CD1c-positive myeloid dendritic cell (primary cell): ENCODE measurements at regions not wholly inside any gene's neighbourhood (a gene's known extent, or its start where the extent isn't known, plus 50 kb on each side); places are given as distances from the start of the nearest gene placed in this dataset.
A peak's percentile ranks its signal among the peaks of the same experiment; 100 is the strongest.
"Not testable (repeated sequence)": the region's sequence is repeated elsewhere in the genome, so short reads cannot be mapped to it uniquely, and the experiment has no call there.

Experiments used
- DNase-seq: peaks from one replicate; pipeline ENCODE4 v3.0.0-alpha.2; 2016; ENCODE audit errors: extremely low spot score

GRCh38 chr16:29355339-29356059 lies 51.0 kb downstream of the NPIPB11 start:
- DNase-seq, result not testable (repeated sequence)

DNA sequence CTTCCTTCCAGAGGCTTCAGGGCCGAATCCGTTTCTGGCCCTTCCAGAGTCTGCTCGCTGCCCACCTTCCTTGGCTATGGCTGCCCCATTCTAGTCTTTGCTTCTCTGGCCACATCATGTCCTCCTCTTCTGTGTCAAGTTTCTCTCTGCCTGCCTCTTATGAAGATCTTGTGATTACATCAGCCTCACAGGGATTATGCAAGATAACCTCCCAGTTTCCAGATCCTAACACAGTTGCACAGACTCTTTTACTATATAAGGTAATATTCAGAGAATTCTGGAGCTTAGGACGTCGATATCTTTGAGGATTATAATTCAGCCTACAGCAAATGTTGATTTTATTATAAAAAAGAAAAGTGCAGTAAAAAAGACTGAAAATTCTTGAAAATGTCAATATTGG lies 52.1 kb downstream of the NPIPB11 start:
- peak; percentile 0 for DNase-seq

- DNase-seq, result not testable (repeated sequence)
Observed at GRCh38 chr16:29352617-29352999, 53.9 kb downstream of the NPIPB11 start.

DNA sequence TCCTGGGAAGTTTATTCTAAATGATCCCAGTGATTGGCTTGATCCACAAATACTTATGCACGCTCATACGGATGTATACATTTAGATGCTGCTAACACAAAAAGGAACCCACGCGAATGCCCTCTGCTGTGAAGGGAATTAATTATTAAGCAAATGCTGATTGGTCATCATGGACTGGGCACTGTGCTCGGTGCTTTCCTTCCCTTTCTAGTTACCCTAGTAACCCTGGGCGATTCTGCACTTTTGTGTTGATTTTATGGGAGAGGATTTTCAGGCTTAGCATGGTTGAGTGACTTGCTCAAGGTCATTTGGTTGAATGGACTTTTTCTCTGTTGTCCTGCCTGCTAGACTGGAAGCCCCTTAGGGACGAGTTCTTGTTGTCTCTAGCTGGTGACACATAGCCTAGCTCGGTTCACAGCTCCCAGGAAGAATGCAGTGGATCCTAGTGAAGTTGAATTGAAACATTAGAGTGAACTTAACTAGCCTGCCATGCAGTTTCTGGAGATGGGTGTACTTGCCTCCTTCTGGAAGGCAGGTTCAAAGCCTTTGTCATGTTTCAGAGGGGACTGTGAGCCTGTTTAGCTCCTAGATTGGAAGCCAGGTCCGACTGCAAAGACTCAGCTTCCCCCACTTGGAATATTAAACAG lies 54.4 kb downstream of the NPIPB11 start:
- peak; percentile 26 for DNase-seq

DNA sequence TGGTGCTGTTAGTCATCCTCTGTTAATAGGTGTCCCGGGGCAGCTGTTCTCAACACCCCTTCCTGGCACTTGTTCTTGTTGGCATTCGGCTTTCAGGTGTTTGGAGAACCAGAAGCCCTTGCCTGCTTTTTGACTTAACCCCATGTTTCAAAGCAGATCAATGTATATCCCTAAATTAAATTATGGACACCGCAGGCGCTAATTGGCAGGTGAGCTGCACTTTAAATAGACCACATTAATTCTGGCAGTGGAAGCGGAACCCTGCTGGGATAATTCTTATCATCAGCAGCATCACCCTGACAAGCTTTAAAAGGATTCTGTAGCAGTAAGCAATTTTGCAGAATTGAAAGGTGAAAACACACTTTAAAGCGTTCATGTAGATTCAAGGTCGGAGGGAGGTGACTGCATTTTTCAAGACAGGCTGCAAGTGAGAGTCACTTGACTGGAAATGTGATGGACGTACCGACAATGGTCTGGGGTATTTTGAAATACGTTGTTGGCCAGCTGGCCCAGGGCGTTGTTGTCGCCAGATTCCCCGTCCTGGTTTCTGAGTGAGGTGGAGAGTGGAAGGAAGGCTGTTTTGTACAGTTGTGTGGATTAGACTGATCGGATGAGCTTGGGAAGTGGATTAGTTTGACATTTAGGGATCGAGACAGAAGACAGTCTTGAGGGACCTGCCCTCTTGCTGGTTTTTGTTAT lies 55.1 kb downstream of the NPIPB11 start:
- not testable (repeated sequence) for DNase-seq

GRCh38 chr16:29349966-29350365 lies 56.5 kb downstream of the NPIPB11 start:
- DNase-seq, result peak; percentile 16

- DNase-seq, result not testable (repeated sequence)
Observed at GRCh38 chr16:29348748-29349147, 57.8 kb downstream of the NPIPB11 start.

- not testable (repeated sequence) for DNase-seq
Observed at GRCh38 chr16:29348123-29348690, 58.3 kb downstream of the NPIPB11 start.

GRCh38 chr16:29346796-29347580 lies 59.5 kb downstream of the NPIPB11 start:
- peak; percentile 74 for DNase-seq

GRCh38 chr16:29346203-29346602 lies 60.3 kb downstream of the NPIPB11 start:
- DNase-seq, result not testable (repeated sequence)

- not testable (repeated sequence) for DNase-seq
Observed at GRCh38 chr16:29342937-29343336, 63.6 kb downstream of the NPIPB11 start.

- DNase-seq, result not testable (repeated sequence)
Observed at GRCh38 chr16:29340779-29341438, 65.6 kb downstream of the NPIPB11 start.

GRCh38 chr16:29340235-29340634 lies 66.3 kb downstream of the NPIPB11 start:
- not testable (repeated sequence) for DNase-seq

DNA sequence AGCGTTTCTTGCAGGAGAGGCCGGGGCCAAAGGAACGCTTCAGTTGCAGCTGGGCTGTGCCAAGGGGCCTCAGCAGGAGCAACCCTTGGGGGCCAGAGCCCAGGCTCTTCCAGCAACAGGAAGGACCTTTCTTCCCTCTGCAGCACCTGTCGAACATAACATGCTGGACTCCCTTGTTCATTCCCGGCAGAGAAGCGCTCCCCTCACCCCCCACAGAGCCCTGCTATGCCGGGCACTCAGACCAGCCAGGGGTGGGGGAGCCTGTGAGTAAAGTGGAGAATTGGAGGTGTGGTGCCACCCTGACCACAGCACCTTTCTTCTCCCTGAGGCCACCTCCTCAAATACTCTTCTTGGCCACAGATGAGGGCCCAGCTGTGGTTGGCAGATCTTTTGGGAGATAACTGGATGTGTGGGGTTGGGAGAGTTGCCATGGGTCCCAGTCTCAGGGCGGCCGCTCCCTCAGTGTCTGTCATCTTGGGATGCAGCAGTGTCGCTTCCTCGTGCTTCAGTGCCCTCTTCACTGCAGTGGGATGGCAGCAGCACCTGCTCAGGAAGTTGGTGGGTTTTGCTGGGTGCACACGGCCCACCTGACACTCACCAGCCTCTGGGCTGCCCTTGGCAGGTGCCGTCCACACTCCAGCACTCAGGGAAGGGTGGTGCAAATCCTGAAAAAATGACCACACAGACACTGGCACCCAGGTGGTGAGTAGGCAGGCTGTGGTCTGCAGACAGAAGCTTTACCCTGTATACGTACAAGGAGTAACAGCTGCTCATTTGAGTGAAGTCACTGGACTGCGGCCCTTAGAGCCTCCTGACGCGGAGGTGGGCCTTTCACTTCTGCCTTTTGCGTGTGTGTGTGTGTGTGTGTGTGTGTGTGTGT lies 67.5 kb downstream of the NPIPB11 start:
- peak; percentile 80 for DNase-seq

- peak; percentile 76 for DNase-seq
Observed at GRCh38 chr16:29337385-29337901, 69.1 kb downstream of the NPIPB11 start.

- peak; percentile 32 for DNase-seq
Observed at GRCh38 chr16:29335549-29335846, 71.0 kb downstream of the NPIPB11 start.

GRCh38 chr16:29334776-29335548 lies 71.5 kb downstream of the NPIPB11 start:
- not testable (repeated sequence) for DNase-seq

DNA sequence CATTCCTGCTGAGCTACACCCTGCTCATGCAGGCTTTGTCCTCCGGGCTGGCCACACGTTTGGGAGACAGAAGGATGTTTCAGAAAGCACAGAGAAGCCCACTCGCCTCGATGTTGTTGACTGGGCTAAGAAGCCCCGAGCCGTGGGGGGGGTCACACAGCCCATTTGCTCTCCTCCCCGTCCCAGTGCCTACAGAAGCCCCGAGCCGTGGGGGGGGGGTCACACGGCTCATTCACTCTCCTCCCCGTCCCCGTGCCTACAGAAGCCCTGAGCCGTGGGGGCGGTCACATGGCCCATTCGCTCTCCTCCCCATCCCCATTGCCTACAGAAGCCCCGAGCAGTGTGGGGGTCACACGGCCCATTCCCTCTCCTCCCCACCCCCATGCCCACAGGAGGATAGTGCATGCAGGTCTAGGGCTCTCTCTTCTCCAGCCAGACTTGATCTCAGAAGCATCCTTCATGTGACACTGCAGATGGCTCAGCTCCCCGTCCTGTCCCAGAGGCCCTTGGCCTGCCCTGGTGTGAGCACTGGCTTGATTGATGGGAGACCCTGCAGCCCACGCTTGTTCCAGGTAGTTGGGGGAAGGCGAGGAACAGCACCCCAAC lies 72.9 kb downstream of the NPIPB11 start:
- not testable (repeated sequence) for DNase-seq

DNA sequence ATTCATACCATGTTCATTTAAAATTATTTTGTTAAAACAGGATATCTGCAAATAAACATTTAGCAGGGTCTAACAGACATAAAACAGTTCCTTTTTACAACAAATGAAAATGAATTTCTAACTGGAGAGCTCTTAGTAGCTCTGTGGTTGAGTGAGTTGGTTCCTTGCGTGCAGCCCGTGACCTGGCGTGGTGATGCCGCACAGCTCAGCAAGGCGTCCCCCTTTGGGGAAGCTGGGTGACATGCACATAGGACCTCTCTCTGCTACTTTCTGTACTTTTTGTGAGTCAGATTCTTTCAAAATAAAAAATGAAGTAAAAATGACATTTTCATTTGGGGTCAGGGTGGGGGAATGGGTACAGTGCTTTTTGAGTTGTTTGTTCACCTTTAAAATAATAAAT lies 75.9 kb downstream of the NPIPB11 start:
- DNase-seq, result not testable (repeated sequence)
